ENCODE measurements at regions not wholly inside any gene's neighbourhood (a gene's known extent, or its start where the extent isn't known, plus 50 kb on each side); places are given as distances from the start of the nearest gene placed in this dataset.

GRCh38 chr18:76205906-76206305 lies 289.1 kb downstream of the ZNF516 start:
- ATAC-seq (no peak), DNase-seq (no peak)
- H3K36me3 ChIP-seq, result no peaks in the 10 kb centered on the region
- no peak overlapping the region for H3K4me3 ChIP-seq
- H3K27ac ChIP-seq, result no peak overlapping the region
- H3K27me3 ChIP-seq, result peaks cover 3% of the 10 kb centered on the region
- no peaks in the 10 kb centered on the region for H3K4me1 ChIP-seq
- intact Hi-C loops (cut with DNase I), result no loop called here
- no peaks in the 10 kb centered on the region for H3K9me3 ChIP-seq
- no peak for TF ChIP-seq CTCF (IDR thresholded peaks at IDR 0.05)

GRCh38 chr18:76203552-76203951 lies 291.5 kb downstream of the ZNF516 start:
- no peak overlapping the region for H3K4me3 ChIP-seq
- ATAC-seq, result no peak
- intact Hi-C loops (cut with DNase I), result no loop called here
- no peaks in the 10 kb centered on the region for H3K4me1 ChIP-seq
- H3K9me3 ChIP-seq, result no peaks in the 10 kb centered on the region
- peaks cover 3% of the 10 kb centered on the region for H3K27me3 ChIP-seq
- H3K36me3 ChIP-seq, result no peaks in the 10 kb centered on the region
- no peak overlapping the region for H3K27ac ChIP-seq
- TF ChIP-seq CTCF (IDR thresholded peaks at IDR 0.05), result no peak
- DNase-seq, result no peak

GRCh38 chr18:76202322-76202721 lies 292.7 kb downstream of the ZNF516 start:
- no peak overlapping the region for H3K4me3 ChIP-seq
- no peak for TF ChIP-seq CTCF (IDR thresholded peaks at IDR 0.05)
- H3K9me3 ChIP-seq, result no peaks in the 10 kb centered on the region
- intact Hi-C loops (cut with DNase I), result no loop called here
- H3K27me3 ChIP-seq, result no peaks in the 10 kb centered on the region
- H3K27ac ChIP-seq, result no peak overlapping the region
- no peaks in the 10 kb centered on the region for H3K4me1 ChIP-seq
- DNase-seq (no peak), ATAC-seq (no peak)
- H3K36me3 ChIP-seq, result no peaks in the 10 kb centered on the region

- Histone ChIP-seq H3K27ac (no peak overlapping the region), H3K27me3 (no peaks in the 10 kb centered on the region), H3K4me3 (no peak overlapping the region), H3K9me3 (no peaks in the 10 kb centered on the region), H3K36me3 (no peaks in the 10 kb centered on the region), H3K4me1 (no peaks in the 10 kb centered on the region)
- TF ChIP-seq CTCF (IDR thresholded peaks at IDR 0.05), result no peak
- DNase-seq, result no peak
- intact Hi-C loops (cut with DNase I), result no loop called here
- no peak for ATAC-seq
Observed at GRCh38 chr18:76195601-76196000, 299.4 kb downstream of the ZNF516 start.

GRCh38 chr18:76188097-76188496 lies 306.9 kb downstream of the ZNF516 start:
- no peak for ATAC-seq
- Histone ChIP-seq H3K9me3 (no peaks in the 10 kb centered on the region), H3K4me1 (no peaks in the 10 kb centered on the region), H3K36me3 (no peaks in the 10 kb centered on the region), H3K27ac (no peak overlapping the region), H3K27me3 (no peaks in the 10 kb centered on the region), H3K4me3 (no peak overlapping the region)
- intact Hi-C loops (cut with DNase I), result no loop called here
- no peak for TF ChIP-seq CTCF (IDR thresholded peaks at IDR 0.05)
- no peak for DNase-seq

- H3K36me3 ChIP-seq, result no peaks in the 10 kb centered on the region
- H3K4me1 ChIP-seq, result no peaks in the 10 kb centered on the region
- DNase-seq, result no peak
- H3K9me3 ChIP-seq, result no peaks in the 10 kb centered on the region
- TF ChIP-seq CTCF (IDR thresholded peaks at IDR 0.05), result no peak
- no peak overlapping the region for H3K27ac ChIP-seq
- no peaks in the 10 kb centered on the region for H3K27me3 ChIP-seq
- ATAC-seq, result no peak
- intact Hi-C loops (cut with DNase I), result no loop called here
- no peak overlapping the region for H3K4me3 ChIP-seq
Observed at GRCh38 chr18:76179257-76179656, 315.8 kb downstream of the ZNF516 start.
